Hematopoietic multipotent progenitor cell treated with erythropoietin and hydrocortisone succinate and interleukin-3 and kit ligand, for 15 days (in vitro differentiated cells): ENCODE measurements at regions not wholly inside any gene's neighbourhood (a gene's known extent, or its start where the extent isn't known, plus 50 kb on each side); places are given as distances from the start of the nearest gene placed in this dataset.

Experiments
- DNase-seq: peaks from one replicate; pipeline ENCODE4 v3.0.0-alpha.2; 2015; ENCODE audit warnings: low spot score

DNA sequence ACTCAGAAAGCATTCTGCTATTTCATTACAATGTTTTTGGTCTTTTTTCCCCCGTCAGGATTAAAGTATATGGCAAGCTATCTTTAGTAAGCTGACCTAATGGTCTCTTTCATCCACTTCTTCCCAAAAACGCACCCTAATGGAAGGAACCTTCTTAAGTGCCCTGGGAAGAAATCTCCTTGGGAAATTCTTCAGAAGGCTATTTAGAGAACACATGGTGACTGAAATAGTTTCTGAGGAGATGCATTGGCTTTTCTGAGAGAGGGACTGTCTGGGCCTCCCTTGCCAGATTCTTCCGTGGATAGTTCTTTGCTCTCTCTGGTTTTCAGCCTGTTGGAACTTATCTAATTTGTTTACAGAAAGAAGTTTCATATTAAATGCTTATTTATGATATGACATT, 524.1 kb upstream of the MEF2C start:
- DNase-seq: no peak

- DNase-seq: no peak
These were observed 518.7 kb upstream of the MEF2C start for GRCh38 chr5:89401659-89402058.

- DNase-seq: no peak
These were observed 518.0 kb upstream of the MEF2C start for GRCh38 chr5:89401012-89401411.

DNA sequence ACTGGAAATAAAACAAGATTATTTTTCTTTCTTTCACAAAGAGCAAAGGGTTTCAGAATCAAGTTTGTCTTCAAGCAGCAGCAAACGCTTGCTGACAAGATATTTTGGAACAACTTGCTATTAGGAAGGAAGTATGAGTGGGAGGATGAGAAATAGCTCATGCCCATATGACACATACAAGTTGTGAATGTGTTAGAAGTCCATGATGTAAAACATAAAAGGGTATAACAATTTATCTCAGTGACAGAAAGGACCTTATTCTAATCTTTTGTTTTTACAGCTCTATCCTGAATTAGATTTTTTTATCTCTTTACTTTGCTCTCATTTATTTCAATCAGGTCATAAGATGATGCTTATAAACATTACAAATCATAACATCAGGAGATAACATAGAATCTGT, 516.6 kb upstream of the MEF2C start:
- no peak for DNase-seq

GRCh38 chr5:89397096-89397495, 514.1 kb upstream of the MEF2C start:
- no peak for DNase-seq

DNA sequence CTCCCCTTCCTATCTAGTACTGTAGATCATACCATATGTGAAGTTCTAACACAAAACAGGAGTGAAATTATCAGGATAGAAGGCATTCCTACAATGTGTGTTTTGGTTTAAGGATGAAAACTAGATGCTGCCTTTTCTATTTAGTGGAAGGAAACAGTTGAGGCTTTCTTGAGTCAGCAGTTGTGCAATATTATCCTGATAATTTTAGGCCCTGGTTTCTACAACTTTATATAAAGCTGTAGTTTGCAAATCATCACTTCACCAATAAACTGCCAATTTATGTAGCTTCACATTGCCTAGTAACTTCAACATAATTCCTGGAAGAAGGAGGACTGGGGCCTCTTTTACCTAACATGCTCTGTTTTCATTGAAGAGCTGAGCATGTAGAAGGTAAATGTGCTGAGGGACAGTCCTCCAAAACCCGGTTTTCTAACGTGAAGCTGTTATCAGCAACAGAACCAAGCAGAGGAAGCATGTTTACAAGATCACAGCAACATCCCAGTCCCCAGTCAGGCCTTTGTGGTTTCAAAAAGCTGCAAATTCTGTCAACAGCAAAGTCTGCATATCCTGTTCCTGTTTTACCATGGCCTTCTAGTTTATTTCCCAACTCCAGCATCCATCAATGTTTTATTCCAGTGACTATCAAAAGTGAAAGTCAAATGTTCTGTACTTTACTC, 513.4 kb upstream of the MEF2C start:
- no peak for DNase-seq

GRCh38 chr5:89395111-89395510, 512.1 kb upstream of the MEF2C start:
- DNase-seq: no peak

GRCh38 chr5:89388872-89389271, 505.9 kb upstream of the MEF2C start:
- no peak for DNase-seq

- no peak for DNase-seq
These were observed 501.4 kb upstream of the MEF2C start for GRCh38 chr5:89384391-89384790.

DNA sequence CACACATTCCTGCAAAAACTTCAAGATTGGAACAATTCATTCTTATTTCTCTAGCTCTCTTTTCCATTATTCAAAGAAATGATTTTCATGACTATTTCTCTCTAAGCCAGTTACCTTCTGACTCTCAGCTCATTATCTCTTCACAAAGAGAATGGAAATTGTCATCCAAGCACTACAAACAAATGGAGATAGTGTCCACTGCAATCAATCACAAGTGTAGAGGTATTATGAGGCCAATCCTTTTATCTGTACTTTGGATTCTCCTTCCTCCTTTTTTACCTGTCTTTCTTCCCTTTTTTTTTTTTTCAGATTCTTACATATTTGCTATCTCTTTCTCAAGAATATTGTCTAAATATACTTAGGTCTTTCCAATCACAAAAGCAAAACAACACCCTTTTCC, 497.7 kb upstream of the MEF2C start:
- DNase-seq: no peak

DNA sequence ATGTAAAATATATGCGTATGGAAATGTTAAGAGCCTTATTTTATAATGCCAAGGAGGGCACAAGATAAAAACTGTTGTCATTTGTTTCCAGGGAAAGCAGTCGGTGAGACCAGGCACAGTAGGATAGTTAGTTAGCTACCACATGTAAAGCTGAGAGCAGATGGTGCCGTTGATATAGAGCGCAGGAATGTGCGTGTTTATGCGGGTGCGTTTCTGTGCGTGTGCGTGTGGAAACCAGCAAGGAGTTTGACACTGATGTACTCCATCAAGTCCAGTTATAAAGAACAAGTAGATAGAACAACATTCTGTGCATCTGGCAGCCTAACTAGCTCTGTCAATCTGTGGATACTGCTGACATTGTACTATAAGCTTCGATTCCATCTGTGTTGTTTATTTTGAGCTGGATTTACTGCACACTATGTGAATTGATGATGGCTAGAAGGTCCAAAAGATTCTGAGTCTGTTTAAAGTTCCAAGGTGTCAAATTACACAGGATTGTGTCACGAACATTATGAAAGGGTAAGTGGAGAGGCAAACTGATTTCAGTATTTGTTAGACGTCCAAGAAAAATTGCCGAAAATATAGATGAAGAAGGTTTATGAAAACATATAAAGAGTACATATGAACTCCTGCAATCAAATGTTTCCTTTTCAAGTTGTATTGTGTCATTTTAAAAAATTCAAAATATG, 494.9 kb upstream of the MEF2C start:
- no peak for DNase-seq

- no peak for DNase-seq
These were observed 492.0 kb upstream of the MEF2C start for GRCh38 chr5:89374818-89375521.

GRCh38 chr5:89374144-89374784, 491.3 kb upstream of the MEF2C start:
- DNase-seq: no peak

DNA sequence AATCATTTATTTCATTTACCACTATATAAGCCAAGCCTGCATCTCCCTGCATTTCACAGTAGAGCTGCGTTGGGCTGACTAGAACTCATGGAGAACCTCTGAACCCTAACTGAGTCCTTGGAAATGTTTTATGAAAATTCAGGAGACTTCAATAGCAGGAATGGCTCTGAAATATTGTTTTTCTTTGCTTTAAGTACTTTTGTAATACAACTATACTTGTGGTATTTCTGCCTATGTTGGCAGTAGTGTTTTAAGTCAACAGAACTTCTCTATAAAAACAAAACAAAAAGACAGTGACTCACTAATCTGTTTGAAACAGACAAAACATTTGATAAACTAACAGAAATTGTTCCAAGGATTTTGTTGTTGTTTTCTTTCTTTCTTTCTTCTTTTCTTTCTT, 489.2 kb upstream of the MEF2C start:
- DNase-seq: no peak

DNA sequence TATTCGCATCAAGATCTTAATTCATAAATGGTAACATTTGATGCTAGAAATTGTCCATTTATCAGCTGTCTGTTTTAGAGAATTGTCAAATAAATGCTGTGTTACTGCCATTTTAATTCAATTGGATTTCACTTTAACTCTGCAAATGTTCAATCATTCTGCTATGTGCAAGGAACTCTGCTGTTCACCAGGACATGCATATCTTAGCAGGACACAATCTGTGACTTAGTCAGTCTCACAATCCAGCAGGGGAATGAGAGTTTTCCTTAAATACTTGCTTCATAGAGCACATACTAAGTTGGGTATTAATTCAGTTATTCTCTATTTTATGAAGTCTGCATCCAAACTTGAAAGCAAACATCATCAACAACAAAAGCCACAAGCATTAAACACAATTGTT, 488.7 kb upstream of the MEF2C start:
- DNase-seq: no peak

DNA sequence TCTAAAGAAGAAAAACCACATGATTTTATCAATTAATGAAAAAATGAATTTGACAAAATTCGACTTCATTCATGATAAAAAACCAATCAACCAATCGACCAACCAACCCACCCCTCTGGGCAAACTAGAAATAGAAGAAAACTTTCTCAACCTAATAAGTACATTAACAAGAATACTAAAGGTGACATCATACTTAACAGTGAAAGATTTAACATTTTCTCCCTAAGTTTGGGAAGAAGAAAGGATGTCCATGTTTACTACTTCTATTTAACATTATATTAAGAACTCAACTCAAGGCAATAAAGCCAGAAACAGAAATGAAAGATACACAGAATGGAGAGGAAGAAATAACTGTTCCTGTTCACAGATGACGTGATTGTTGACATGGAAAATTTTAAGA, 476.1 kb upstream of the MEF2C start:
- no peak for DNase-seq

GRCh38 chr5:89353837-89354551, 471.0 kb upstream of the MEF2C start:
- no peak for DNase-seq

DNA sequence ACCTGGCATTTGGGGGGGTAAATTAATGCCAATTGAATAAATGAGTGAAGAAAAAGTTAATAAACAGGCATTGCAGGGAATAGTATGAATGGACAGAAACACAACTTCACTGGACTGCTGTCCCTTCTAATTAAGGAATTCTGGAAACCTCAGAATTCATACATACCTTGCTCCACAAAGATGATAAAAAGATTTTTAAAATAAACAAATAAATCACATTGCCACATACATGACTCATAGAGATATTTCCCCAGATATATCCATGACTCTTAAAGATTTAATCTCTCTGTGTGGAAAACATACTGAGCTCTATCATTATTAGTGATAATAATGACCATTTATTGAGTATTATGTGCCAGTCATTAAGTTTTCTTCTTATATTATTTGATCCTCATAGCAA, 469.0 kb upstream of the MEF2C start:
- DNase-seq: no peak

DNA sequence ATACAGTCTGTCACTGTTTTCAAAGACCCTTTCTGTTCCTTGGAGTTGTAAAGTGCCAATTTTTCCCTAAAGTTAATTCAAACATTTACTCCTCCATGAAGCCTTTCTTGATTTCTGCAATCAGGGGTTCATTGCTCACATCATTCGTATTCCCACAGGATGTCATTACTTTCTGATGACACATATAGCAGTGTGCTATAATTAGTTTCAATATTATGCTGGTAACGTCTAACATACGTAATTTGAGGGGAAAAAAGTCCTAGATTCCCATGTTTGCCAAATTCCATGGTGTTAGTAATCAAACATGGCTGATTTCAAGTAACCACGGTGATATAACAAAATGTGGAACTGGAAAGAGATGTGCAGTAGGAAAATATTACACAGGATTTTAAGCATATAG, 468.2 kb upstream of the MEF2C start:
- no peak for DNase-seq

GRCh38 chr5:89350684-89351083, 467.7 kb upstream of the MEF2C start:
- no peak for DNase-seq

- no peak for DNase-seq
These were observed 466.4 kb upstream of the MEF2C start for GRCh38 chr5:89349246-89349980.

DNA sequence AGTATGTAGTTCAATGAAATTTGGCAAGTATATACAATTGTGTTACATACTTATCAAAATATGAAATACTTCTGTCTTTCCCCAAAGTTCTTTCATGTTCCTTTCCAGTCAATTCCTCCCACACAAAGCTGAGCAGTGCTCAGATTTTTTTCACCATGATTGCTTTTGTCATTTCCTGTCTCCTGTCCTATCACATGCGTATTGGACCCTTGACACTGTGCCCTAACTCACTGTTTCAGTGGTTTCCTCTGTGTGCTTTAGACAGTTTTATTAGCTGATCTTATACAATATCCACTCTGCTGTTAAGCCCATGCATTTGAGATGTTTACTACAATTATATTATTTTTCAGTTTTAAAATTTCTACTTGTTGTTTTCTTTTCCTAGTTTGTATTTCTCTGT, 463.6 kb upstream of the MEF2C start:
- no peak for DNase-seq
